ENCODE measurements at regions not wholly inside any gene's neighbourhood (a gene's known extent, or its start where the extent isn't known, plus 50 kb on each side); places are given as distances from the start of the nearest gene placed in this dataset.

- intact Hi-C loops (cut with DNase I), result no loop called here
- ATAC-seq (no peak), DNase-seq (peak in 1 of 2 donors; percentile 19)
- 74 to 79% (median 77%) methylated on average over 13 of the region's 13 CpGs for WGBS, 3 donors
- peaks cover 0 to 53% (median 13%) of the 10 kb centered on the region in 3 donors for H3K27me3 ChIP-seq (ENCODE audit: insufficient read depth in 3 of 3, low read length in 2 of 3)
- TF ChIP-seq CTCF (IDR thresholded peaks at IDR 0.05), result no peak
- H3K27ac ChIP-seq, result no peak overlapping the region
- H3K4me3 ChIP-seq, result no peak overlapping the region
- H3K36me3 ChIP-seq (ENCODE audit: insufficient read depth in 1 of 2, low read depth in 1 of 2), result no peaks in the 10 kb centered on the region
- H3K9me3 ChIP-seq, result no peaks in the 10 kb centered on the region
- H3K4me1 ChIP-seq, result no peaks in the 10 kb centered on the region
These were observed 100.9 kb upstream of the NKX1-1 start for GRCh38 chr4:1506956-1507721.

- WGBS, 3 donors, result 56 to 64% (median 63%) methylated on average over 24 of the region's 24 CpGs
- ATAC-seq, result no peak
- no peaks in the 10 kb centered on the region for H3K4me1 ChIP-seq
- no peak for TF ChIP-seq CTCF (IDR thresholded peaks at IDR 0.05)
- no peak overlapping the region for H3K27ac ChIP-seq
- intact Hi-C loops (cut with DNase I), result no loop called here
- H3K27me3 ChIP-seq (ENCODE audit: insufficient read depth in 3 of 3, low read length in 2 of 3), result peaks cover 0 to 50% (median 9%) of the 10 kb centered on the region in 3 donors
- no peaks in the 10 kb centered on the region for H3K36me3 ChIP-seq (ENCODE audit: insufficient read depth in 1 of 2, low read depth in 1 of 2)
- peak in 1 of 2 donors; percentile 19 for DNase-seq
- no peak overlapping the region for H3K4me3 ChIP-seq
- H3K9me3 ChIP-seq, result no peaks in the 10 kb centered on the region
These were observed 99.5 kb upstream of the NKX1-1 start for GRCh38 chr4:1505511-1506460.

- Histone ChIP-seq H3K4me3 (no peak overlapping the region), H3K4me1 (no peaks in the 10 kb centered on the region), H3K27me3 (ENCODE audit: insufficient read depth in 3 of 3, low read length in 2 of 3) (peaks cover 0 to 43% (median 9%) of the 10 kb centered on the region in 3 donors), H3K27ac (no peak overlapping the region), H3K9me3 (no peaks in the 10 kb centered on the region), H3K36me3 (ENCODE audit: insufficient read depth in 1 of 2, low read depth in 1 of 2) (no peaks in the 10 kb centered on the region)
- DNase-seq, result peak in 1 of 2 donors; percentile 34
- intact Hi-C loops (cut with DNase I), result no loop called here
- WGBS, 3 donors, result 77 to 85% (median 79%) methylated on average over 15 to 17 of the region's 17 CpGs
- ATAC-seq, result no peak
- TF ChIP-seq CTCF (IDR thresholded peaks at IDR 0.05), result no peak
These were observed 98.6 kb upstream of the NKX1-1 start for GRCh38 chr4:1504595-1505500.
